ENCODE measurements at regions not wholly inside any gene's neighbourhood (a gene's known extent, or its start where the extent isn't known, plus 50 kb on each side); places are given as distances from the start of the nearest gene placed in this dataset.

DNA sequence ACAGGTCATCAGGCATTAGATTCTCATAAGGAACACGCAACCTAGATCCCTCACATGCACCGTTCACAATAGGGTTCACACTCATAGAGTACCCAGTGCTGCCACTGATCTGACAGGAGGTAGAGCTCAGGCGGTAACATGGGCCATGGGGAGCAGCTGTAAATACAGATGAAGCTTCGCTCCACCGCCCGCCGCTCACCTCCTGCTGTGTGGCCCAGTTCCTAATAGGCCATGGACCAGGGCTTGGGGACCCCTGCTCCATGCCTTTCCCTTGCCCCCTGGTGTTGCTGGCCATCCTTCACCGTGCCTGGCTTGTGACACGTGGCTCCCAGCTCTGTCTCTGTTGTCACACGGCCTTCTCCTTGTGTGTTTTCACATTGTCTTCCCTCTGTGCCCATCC lies 171.1 kb upstream of the JARID2 start:
- ChIA-PET POLR2A (no interaction called here), CTCF (no interaction called here)
- H3K36me3 ChIP-seq (ENCODE audit: control insufficient read depth, insufficient read depth, low read length) = no peaks in the 10 kb centered on the region
- H3K4me1 ChIP-seq = peaks cover 6% of the 10 kb centered on the region
- Mint-ChIP-seq H3K36me3 (ENCODE audit: insufficient read depth, unreplicated experiment) (no peaks in the 10 kb centered on the region), H3K4me1 (ENCODE audit: low read depth, unreplicated experiment) (peaks cover 10% of the 10 kb centered on the region), H3K27ac (ENCODE audit: unreplicated experiment) (peak overlapping the region; percentile 46), H3K4me3 (ENCODE audit: unreplicated experiment) (no peak overlapping the region), H3K9me3 (ENCODE audit: unreplicated experiment) (no peaks in the 10 kb centered on the region), H3K27me3 (ENCODE audit: insufficient read depth, unreplicated experiment) (no peaks in the 10 kb centered on the region)
- no peaks in the 10 kb centered on the region for H3K9me3 ChIP-seq
- BruUV-seq (replicated peaks) = no TSS peak
- no peaks in the 10 kb centered on the region for H3K27me3 ChIP-seq (replicated peaks; ENCODE audit: control insufficient read depth, insufficient read depth, low read length)
- intact Hi-C loops (cut with micrococcal nuclease; ENCODE audit: unreplicated experiment) = no loop called here
- DNase-seq = no peak
- H3K4me3 ChIP-seq (ENCODE audit: low read depth, low read length) = no peak overlapping the region
- TF ChIP-seq, protein P1, sequence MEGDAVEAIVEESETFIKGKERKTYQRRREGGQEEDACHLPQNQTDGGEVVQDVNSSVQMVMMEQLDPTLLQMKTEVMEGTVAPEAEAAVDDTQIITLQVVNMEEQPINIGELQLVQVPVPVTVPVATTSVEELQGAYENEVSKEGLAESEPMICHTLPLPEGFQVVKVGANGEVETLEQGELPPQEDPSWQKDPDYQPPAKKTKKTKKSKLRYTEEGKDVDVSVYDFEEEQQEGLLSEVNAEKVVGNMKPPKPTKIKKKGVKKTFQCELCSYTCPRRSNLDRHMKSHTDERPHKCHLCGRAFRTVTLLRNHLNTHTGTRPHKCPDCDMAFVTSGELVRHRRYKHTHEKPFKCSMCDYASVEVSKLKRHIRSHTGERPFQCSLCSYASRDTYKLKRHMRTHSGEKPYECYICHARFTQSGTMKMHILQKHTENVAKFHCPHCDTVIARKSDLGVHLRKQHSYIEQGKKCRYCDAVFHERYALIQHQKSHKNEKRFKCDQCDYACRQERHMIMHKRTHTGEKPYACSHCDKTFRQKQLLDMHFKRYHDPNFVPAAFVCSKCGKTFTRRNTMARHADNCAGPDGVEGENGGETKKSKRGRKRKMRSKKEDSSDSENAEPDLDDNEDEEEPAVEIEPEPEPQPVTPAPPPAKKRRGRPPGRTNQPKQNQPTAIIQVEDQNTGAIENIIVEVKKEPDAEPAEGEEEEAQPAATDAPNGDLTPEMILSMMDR (IDR thresholded peaks at IDR 0.05; ENCODE audit: insufficient read depth in 1 of 2, low read depth in 1 of 2, low read length in 1 of 2, severe bottlenecking in 1 of 2, unreplicated experiment in 1 of 2) = no peak

DNA sequence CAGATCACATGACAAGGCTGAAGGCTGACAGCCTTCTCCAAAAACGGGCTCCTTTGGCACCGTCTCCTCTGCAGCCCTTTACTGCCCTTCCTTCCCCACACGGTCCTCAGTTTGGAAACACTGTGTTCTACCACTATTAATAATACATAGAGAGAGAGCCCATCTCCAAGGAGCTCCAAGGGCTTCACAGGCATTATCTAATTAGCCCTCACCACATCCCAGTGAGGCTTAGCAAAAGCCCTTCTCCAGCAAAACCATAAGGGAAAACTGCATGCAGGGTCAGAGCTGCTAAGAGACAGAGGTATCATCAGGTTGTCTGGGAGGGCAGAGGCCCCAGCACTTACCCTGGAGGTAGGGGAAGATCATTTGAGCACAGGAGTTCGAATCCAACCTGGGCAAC lies 169.3 kb upstream of the JARID2 start:
- H3K27me3 ChIP-seq (replicated peaks; ENCODE audit: control insufficient read depth, insufficient read depth, low read length) = no peaks in the 10 kb centered on the region
- intact Hi-C loops (cut with micrococcal nuclease; ENCODE audit: unreplicated experiment) = no loop called here
- no peak for DNase-seq
- Mint-ChIP-seq H3K9me3 (ENCODE audit: unreplicated experiment) (no peaks in the 10 kb centered on the region), H3K4me3 (ENCODE audit: unreplicated experiment) (no peak overlapping the region), H3K36me3 (ENCODE audit: insufficient read depth, unreplicated experiment) (no peaks in the 10 kb centered on the region), H3K27ac (ENCODE audit: unreplicated experiment) (no peak overlapping the region), H3K27me3 (ENCODE audit: insufficient read depth, unreplicated experiment) (no peaks in the 10 kb centered on the region), H3K4me1 (ENCODE audit: low read depth, unreplicated experiment) (peaks cover 18% of the 10 kb centered on the region)
- ChIA-PET POLR2A (no interaction called here), CTCF (no interaction called here)
- no peaks in the 10 kb centered on the region for H3K9me3 ChIP-seq
- H3K36me3 ChIP-seq (ENCODE audit: control insufficient read depth, insufficient read depth, low read length) = no peaks in the 10 kb centered on the region
- TF ChIP-seq, protein P1 (IDR thresholded peaks at IDR 0.05; ENCODE audit: insufficient read depth in 1 of 2, low read depth in 1 of 2, low read length in 1 of 2, severe bottlenecking in 1 of 2, unreplicated experiment in 1 of 2) = no peak
- H3K4me3 ChIP-seq (ENCODE audit: low read depth, low read length) = no peak overlapping the region
- BruUV-seq (replicated peaks) = no TSS peak
- peaks cover 14% of the 10 kb centered on the region for H3K4me1 ChIP-seq

DNA sequence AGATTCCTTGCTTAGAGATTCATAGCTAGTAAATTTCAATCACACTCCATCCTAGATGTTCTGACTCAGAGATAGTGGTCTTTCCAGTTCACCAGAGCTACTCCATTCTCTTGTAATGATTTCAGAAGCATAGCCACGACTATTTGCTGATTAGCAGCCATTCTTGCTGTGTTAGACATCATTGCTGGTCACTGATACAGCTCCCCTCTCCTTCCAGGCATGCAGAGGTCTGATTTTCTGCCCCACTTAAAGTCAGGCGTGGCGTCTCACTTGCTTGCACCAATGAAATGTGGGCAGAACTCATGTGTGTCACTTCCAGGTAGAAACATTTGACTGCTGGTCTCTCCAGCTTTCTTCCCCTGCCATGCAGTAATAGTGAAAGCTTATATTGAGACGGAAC lies 168.9 kb upstream of the JARID2 start:
- BruUV-seq (replicated peaks) = no TSS peak
- Mint-ChIP-seq H3K4me1 (ENCODE audit: low read depth, unreplicated experiment) (peaks cover 19% of the 10 kb centered on the region), H3K4me3 (ENCODE audit: unreplicated experiment) (no peak overlapping the region), H3K36me3 (ENCODE audit: insufficient read depth, unreplicated experiment) (no peaks in the 10 kb centered on the region), H3K27ac (ENCODE audit: unreplicated experiment) (no peak overlapping the region), H3K27me3 (ENCODE audit: insufficient read depth, unreplicated experiment) (no peaks in the 10 kb centered on the region), H3K9me3 (ENCODE audit: unreplicated experiment) (no peaks in the 10 kb centered on the region)
- Histone ChIP-seq H3K4me1 (peaks cover 18% of the 10 kb centered on the region), H3K36me3 (ENCODE audit: control insufficient read depth, insufficient read depth, low read length) (no peaks in the 10 kb centered on the region), H3K9me3 (no peaks in the 10 kb centered on the region), H3K4me3 (ENCODE audit: low read depth, low read length) (no peak overlapping the region), H3K27me3 (replicated peaks; ENCODE audit: control insufficient read depth, insufficient read depth, low read length) (no peaks in the 10 kb centered on the region)
- DNase-seq = no peak
- TF ChIP-seq, protein P1 (IDR thresholded peaks at IDR 0.05; ENCODE audit: insufficient read depth in 1 of 2, low read depth in 1 of 2, low read length in 1 of 2, severe bottlenecking in 1 of 2, unreplicated experiment in 1 of 2) = no peak
- intact Hi-C loops (cut with micrococcal nuclease; ENCODE audit: unreplicated experiment) = no loop called here
- ChIA-PET CTCF (no interaction called here), POLR2A (no interaction called here)

Measured in Caco-2 (cell line).